AG04450 (cell line): ENCODE measurements at regions not wholly inside any gene's neighbourhood (a gene's known extent, or its start where the extent isn't known, plus 50 kb on each side); places are given as distances from the start of the nearest gene placed in this dataset.
"Not testable (repeated sequence)": the region's sequence is repeated elsewhere in the genome, so short reads cannot be mapped to it uniquely, and the experiment has no call there.

ENCODE experiments used
- CTCF ChIA-PET: fragments of 300-600, 350-600 bp; formaldehyde crosslinking; extraction: SDS; loops from one replicate; lab custom pipeline; 2022; ENCODE audit warnings: antibody characterized with exemption, inconsistent platforms; lab: Charles Lee
- POLR2A ChIA-PET: fragments of 350-600 bp; formaldehyde crosslinking; extraction: SDS; loops from one replicate; lab custom pipeline; 2021; ENCODE audit warnings: antibody characterized with exemption, inconsistent platforms; lab: Yijun Ruan, JAX
- DNase-seq: peaks from one replicate; pipeline ENCODE4 v3.0.0-alpha.2; 2011; ENCODE audit warnings: low read depth, low spot score
- H3K27ac ChIP-seq: one replicate; pipeline ENCODE4 v1.5.1; 2012; ENCODE audit warnings: low read depth, low read length, control low read depth
- H3K27me3 ChIP-seq: one replicate; pipeline ENCODE4 v1.6.0; 2012; ENCODE audit warnings: low read length; ENCODE audit not compliant: control insufficient read depth, insufficient read depth
- H3K4me3 ChIP-seq: 2 replicates; pipeline ENCODE4 v1.5.1; 2011; ENCODE audit warnings: mild to moderate bottlenecking, low read depth, low read length, control low read depth
- H3K9me3 ChIP-seq: 2 replicates; pipeline ENCODE4 v1.5.1; 2012; ENCODE audit warnings: low read length; ENCODE audit not compliant: control insufficient read depth, insufficient read depth
- TF ChIP-seq, protein P1 (sequence below): IDR thresholded peaks from 2 replicates; pipeline ENCODE4 v1.5.1; 2011; ENCODE audit warnings: low read depth, low read length, control low read depth, inconsistent platforms

DNA sequence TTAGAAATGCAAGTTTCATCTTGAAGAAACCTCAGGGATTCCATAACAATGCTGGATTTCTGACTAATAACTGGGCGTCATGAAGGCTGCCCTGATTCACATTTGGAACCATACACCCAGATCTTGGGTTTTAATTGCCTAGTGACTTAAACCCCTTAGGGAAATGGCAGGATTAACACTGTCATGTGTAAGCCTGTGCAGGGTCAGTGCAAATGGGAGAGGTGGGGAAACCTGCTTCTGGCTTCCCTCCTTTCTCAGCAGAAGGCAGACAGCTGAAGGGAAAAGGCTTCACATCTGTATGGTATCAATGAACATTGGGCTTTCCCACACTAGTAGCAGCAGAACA, 364.2 kb downstream of the ANKRD30A start:
- CTCF ChIA-PET = no interaction called here
- DNase-seq = no peak
- no peak overlapping the region for H3K27ac ChIP-seq
- peaks cover 16% of the 10 kb centered on the region; the same call in 1 of the 2 replicates for H3K9me3 ChIP-seq
- H3K27me3 ChIP-seq = no peaks in the 10 kb centered on the region
- H3K4me3 ChIP-seq = no peak overlapping the region
- POLR2A ChIA-PET = no interaction called here
- TF ChIP-seq, protein P1, sequence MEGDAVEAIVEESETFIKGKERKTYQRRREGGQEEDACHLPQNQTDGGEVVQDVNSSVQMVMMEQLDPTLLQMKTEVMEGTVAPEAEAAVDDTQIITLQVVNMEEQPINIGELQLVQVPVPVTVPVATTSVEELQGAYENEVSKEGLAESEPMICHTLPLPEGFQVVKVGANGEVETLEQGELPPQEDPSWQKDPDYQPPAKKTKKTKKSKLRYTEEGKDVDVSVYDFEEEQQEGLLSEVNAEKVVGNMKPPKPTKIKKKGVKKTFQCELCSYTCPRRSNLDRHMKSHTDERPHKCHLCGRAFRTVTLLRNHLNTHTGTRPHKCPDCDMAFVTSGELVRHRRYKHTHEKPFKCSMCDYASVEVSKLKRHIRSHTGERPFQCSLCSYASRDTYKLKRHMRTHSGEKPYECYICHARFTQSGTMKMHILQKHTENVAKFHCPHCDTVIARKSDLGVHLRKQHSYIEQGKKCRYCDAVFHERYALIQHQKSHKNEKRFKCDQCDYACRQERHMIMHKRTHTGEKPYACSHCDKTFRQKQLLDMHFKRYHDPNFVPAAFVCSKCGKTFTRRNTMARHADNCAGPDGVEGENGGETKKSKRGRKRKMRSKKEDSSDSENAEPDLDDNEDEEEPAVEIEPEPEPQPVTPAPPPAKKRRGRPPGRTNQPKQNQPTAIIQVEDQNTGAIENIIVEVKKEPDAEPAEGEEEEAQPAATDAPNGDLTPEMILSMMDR = no peak

DNA sequence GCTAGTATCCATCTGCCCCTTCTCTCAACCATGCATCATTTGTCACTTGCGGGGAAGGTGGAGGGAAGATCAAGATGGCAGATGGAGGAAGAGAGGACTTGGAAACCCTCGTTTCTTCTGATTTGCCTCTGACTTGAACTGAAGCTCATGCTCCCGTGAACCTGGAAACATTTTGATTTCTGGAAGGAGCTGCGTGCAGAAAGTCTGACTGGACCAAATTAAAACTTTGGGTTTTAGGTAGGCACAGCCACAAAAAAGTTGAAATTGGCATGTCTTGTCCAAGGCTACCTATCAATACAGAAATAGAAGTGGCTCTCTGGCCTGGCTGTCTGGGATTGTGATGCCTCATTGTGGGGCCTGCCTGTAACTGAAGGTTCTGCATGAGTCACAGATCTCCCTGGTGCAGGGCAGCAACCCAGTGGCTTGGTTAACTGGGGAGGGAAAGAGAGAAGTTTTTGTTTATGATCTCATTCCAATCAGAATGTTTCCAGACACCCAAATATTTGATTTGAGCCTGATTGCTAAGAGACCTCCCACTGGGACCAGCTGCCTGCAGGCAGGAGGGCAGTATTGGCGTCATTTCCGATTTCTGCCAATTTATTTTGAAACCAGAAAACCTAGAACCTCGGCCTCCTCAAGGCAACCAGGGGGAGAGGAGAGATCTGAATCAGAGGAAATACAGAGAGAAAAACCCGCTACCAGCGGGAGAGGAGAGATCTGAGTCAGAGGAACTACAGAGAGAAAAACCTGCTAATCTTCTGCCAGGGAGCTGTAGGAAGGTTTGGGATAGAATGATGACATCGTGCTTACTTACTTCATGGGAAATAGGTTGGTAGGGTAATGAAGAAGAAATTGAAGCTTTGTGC, 363.6 kb downstream of the ANKRD30A start:
- DNase-seq = no peak
- Histone ChIP-seq H3K27ac (no peak overlapping the region), H3K9me3 (peaks cover 16% of the 10 kb centered on the region; the same call in 1 of the 2 replicates), H3K4me3 (no peak overlapping the region), H3K27me3 (no peaks in the 10 kb centered on the region)
- ChIA-PET CTCF (interaction anchor here (0.7 kb wide), 1 partner anchor 14 kb away, joined by 3 read pairs; no protein-coding TSS in a partner anchor), POLR2A (no interaction called here)
- TF ChIP-seq, protein P1 = no peak

DNA sequence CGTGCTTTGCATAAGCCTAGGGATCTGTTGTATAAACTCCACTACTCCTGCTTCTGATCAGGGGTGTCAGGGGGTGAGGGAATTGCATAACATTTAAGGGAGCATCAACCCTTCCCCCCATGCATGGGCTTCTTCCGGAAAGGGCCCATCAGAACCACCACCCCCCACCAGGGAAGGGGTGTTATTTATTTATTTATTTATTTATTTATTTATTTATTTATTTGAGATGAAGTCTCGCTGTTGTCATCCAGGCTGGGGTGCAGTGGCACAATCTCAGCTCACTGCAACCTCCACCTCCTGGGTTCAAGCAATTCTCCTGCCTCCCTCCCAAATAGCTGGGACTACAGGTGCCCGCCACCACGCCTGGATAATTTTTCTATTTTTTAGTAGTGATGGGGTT, 355.2 kb downstream of the ANKRD30A start:
- POLR2A ChIA-PET, H3K4me3 ChIP-seq, DNase-seq, H3K27ac ChIP-seq, CTCF ChIA-PET, H3K27me3 ChIP-seq: not testable (repeated sequence)
- H3K9me3 ChIP-seq = peaks cover 32% of the 10 kb centered on the region

DNA sequence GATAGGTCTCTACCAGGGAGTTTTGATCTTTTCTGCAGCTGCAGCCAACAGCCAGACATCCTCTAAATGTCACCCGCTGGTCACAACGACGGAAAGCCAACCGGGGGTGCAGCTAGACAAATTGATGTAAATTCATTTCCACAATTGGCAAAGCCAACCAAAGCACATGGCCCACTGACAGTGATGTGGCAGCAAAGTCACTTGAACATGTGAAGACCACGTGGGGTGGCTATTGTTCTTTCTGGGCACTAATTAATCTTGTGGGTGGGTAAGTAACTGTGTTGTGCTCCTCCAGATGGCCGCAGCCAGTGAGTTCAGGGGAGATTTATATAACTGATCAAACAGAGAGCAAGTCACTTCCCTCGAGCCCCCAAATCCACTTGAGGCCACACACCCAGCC, 354.1 kb downstream of the ANKRD30A start:
- no peak for DNase-seq
- Histone ChIP-seq H3K27me3 (no peaks in the 10 kb centered on the region), H3K4me3 (no peak overlapping the region), H3K9me3 (peaks cover 38% of the 10 kb centered on the region), H3K27ac (no peak overlapping the region)
- ChIA-PET CTCF (no interaction called here), POLR2A (no interaction called here)
- TF ChIP-seq, protein P1 = no peak

DNA sequence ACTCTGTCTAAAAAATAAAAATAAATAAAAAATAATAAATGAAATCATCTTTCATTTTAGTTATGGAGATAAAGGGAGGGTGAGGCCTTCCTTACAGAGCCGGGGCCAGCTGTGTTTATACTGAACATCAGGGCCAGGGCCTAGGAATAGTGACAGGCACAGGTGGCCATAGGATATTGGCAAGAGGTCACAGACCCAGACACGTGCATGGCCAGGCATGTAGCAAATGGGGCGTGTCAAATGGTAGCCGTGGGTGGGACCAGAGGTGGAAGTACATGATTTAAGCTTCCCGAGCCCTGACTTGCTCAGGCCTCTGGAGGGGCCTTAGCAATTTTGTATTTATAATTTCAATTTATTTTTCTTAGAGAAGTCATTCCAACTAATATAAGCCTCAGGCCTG, 353.0 kb downstream of the ANKRD30A start:
- H3K27ac ChIP-seq = no peak overlapping the region
- H3K4me3 ChIP-seq = no peak overlapping the region
- peaks cover 45% of the 10 kb centered on the region for H3K9me3 ChIP-seq
- POLR2A ChIA-PET = no interaction called here
- CTCF ChIA-PET = no interaction called here
- TF ChIP-seq, protein P1 = no peak
- no peak for DNase-seq
- H3K27me3 ChIP-seq = no peaks in the 10 kb centered on the region
